HCT116 (cell line): ENCODE measurements at regions not wholly inside any gene's neighbourhood (a gene's known extent, or its start where the extent isn't known, plus 50 kb on each side); places are given as distances from the start of the nearest gene placed in this dataset.

ENCODE experiments used
- ATAC-seq: fragments of 200-7000 bp; cut with Tn5 transposase; 2 replicates; pipeline ENCODE4 v1.9.1; 2020; ENCODE audit warnings: mild to moderate bottlenecking, moderate library complexity
- BruUV-seq: library from RNA; stranded (reverse); fragments of 400-500 nt; replicated peaks from 2 replicates; lab custom pipeline; 2021; lab: Mats Ljungman, UMichigan
- CTCF ChIA-PET: fragments of 300-600 bp; sonication (Branson Sonifier 250); formaldehyde crosslinking; loops from one replicate; lab custom pipeline; 2021; ENCODE audit warnings: antibody characterized with exemption; lab: Charles Lee
- POLR2A ChIA-PET: fragments of 300-600, 350-600 bp; sonication (Branson Sonifier 250); formaldehyde crosslinking; loops from one replicate; lab custom pipeline; 2021; ENCODE audit warnings: antibody characterized with exemption; lab: Charles Lee
- RAD21 ChIA-PET, 2 experiments: fragments of 300-600 bp; sonication (Branson Sonifier 250); formaldehyde crosslinking; loops; one replicate each; lab custom pipeline; 2023; ENCODE audit warnings: low total read pairs in 2 of 2; ENCODE audit not compliant: uncharacterized antibody in 2 of 2, unreplicated experiment in 2 of 2, low non-redundant PET in 1 of 2; lab: Charles Lee
- DNase-seq: peaks from one replicate; pipeline ENCODE4 v3.0.0-alpha.2; 2010; ENCODE audit warnings: low read depth, low spot score
- H2AFZ ChIP-seq: fragments of 200-600 bp; shearing (Covaris generic), sonication (generic); 2 replicates; pipeline ENCODE4 v1.6.1; 2017; ENCODE audit warnings: low read depth, mixed run types, mixed read lengths, antibody characterized with exemption, low read length; ENCODE audit not compliant: poor library complexity, severe bottlenecking
- H3K27ac ChIP-seq: 2 replicates; pipeline ENCODE4 v1.5.1; 2012; ENCODE audit warnings: low read depth, low read length
- H3K27me3 ChIP-seq: fragments of 200-600 bp; sonication (generic); 2 replicates; pipeline ENCODE4 v1.6.1; 2016; ENCODE audit warnings: mixed run types, low read length, mixed read lengths; ENCODE audit not compliant: insufficient read depth
- H3K36me3 ChIP-seq, 2 experiments: fragments of 200-500 bp in 1 of 2; fragments of 200-600 bp in 1 of 2; sonication (Bioruptor generic) in 1 of 2; sonication (generic) in 1 of 2; 2 replicates each; pipeline versions ENCODE4 v1.5.1 to v1.6.1; 2014 to 2016; ENCODE audit warnings: low read length in 2 of 2, inconsistent platforms in 1 of 2, mixed read lengths in 1 of 2, mixed run types in 1 of 2; ENCODE audit not compliant: insufficient read depth in 2 of 2, control insufficient read depth in 1 of 2
- H3K4me1 ChIP-seq, 2 experiments: fragments of 200-600 bp in 1 of 2; sonication (generic) in 1 of 2; 2 replicates each; pipeline versions ENCODE4 v1.5.1 to v1.6.1; 2012 to 2017; ENCODE audit warnings: low read length in 2 of 2, inconsistent platforms in 1 of 2, mild to moderate bottlenecking in 1 of 2, mixed read lengths in 1 of 2, mixed run types in 1 of 2, moderate library complexity in 1 of 2; ENCODE audit not compliant: insufficient read depth in 2 of 2, control insufficient read depth in 1 of 2
- H3K4me2 ChIP-seq: fragments of 200-600 bp; sonication (generic); 2 replicates; pipeline ENCODE4 v1.6.1; 2017; ENCODE audit warnings: mixed run types, low read length, mixed read lengths
- H3K4me3 ChIP-seq, 2 experiments: fragments of 200-600 bp in 1 of 2; sonication (generic) in 1 of 2; replicated peaks in 1 of 2; 2 replicates each; pipeline ENCODE4 v1.5.1; 2011 to 2016; ENCODE audit warnings: low read length in 2 of 2, control low read depth in 1 of 2, low read depth in 1 of 2, mild to moderate bottlenecking in 1 of 2, mixed read lengths in 1 of 2, mixed run types in 1 of 2
- H3K79me2 ChIP-seq: fragments of 200-600 bp; sonication (generic); 2 replicates; pipeline ENCODE4 v1.6.1; 2017; ENCODE audit warnings: mild to moderate bottlenecking, mixed run types, low read length, moderate library complexity, mixed read lengths; ENCODE audit not compliant: insufficient read depth
- H3K9ac ChIP-seq: fragments of 200-600 bp; sonication (generic); 2 replicates; pipeline ENCODE4 v1.6.1; 2016; ENCODE audit warnings: low read length, mixed read lengths
- H3K9me2 ChIP-seq: fragments of 200-600 bp; sonication (generic), shearing (Covaris generic); 2 replicates; pipeline ENCODE4 v1.6.1; 2017; ENCODE audit warnings: mixed run types, mild to moderate bottlenecking, moderate library complexity; ENCODE audit not compliant: insufficient read depth
- H3K9me3 ChIP-seq, 2 experiments: fragments of 200-500 bp in 1 of 2; fragments of 200-600 bp in 1 of 2; sonication (Bioruptor generic) in 1 of 2; sonication (generic) in 1 of 2; 2 replicates each; pipeline ENCODE4 v1.6.1; 2014 to 2017; ENCODE audit warnings: low read length in 2 of 2, mixed read lengths in 2 of 2, inconsistent platforms in 1 of 2, low read depth in 1 of 2, mild to moderate bottlenecking in 1 of 2, mixed run types in 1 of 2, moderate library complexity in 1 of 2; ENCODE audit not compliant: control insufficient read depth in 1 of 2, insufficient read depth in 1 of 2
- H4K20me1 ChIP-seq: fragments of 200-600 bp; sonication (generic), shearing (Covaris generic); 2 replicates; pipeline ENCODE4 v1.6.1; 2017; ENCODE audit warnings: mixed run types, mild to moderate bottlenecking, moderate library complexity; ENCODE audit not compliant: insufficient read depth
- ATF3 ChIP-seq: IDR thresholded peaks from 2 replicates; pipeline ENCODE4 v1.6.1; 2012
- CBX3 ChIP-seq: IDR thresholded peaks from 2 replicates; pipeline ENCODE4 v1.6.1; 2012; ENCODE audit warnings: low read depth
- CTCF ChIP-seq, 3 experiments: fragments of 200-600 bp in 1 of 3; sonication (generic) in 1 of 3; IDR thresholded peaks in 2 of 3; conservative IDR thresholded peaks in 1 of 3; 2 replicates each; pipeline ENCODE4 v1.5.1; 2012 to 2017; ENCODE audit warnings: low read depth in 2 of 3, low read length in 2 of 3, antibody characterized with exemption in 1 of 3, borderline replicate concordance in 1 of 3, control low read depth in 1 of 3, mild to moderate bottlenecking in 1 of 3, mixed read lengths in 1 of 3, mixed run types in 1 of 3, moderate library complexity in 1 of 3; ENCODE audit not compliant: insufficient read depth in 1 of 3
- EGR1 ChIP-seq: IDR thresholded peaks from 2 replicates; pipeline ENCODE4 v1.6.1; 2012; ENCODE audit warnings: low read depth
- ELF1 ChIP-seq: IDR thresholded peaks from 2 replicates; pipeline ENCODE4 v1.6.1; 2012; ENCODE audit warnings: low read depth, borderline replicate concordance
- FOSL1 ChIP-seq: IDR thresholded peaks from 2 replicates; pipeline ENCODE4 v1.6.1; 2012; ENCODE audit warnings: low read depth
- JUND ChIP-seq: IDR thresholded peaks from 2 replicates; pipeline ENCODE4 v1.6.1; 2012
- MAX ChIP-seq: IDR thresholded peaks from 2 replicates; pipeline ENCODE4 v1.6.1; 2012
- POLR2A ChIP-seq: IDR thresholded peaks from 2 replicates; pipeline ENCODE4 v1.7.0; 2011; ENCODE audit warnings: borderline replicate concordance; ENCODE audit not compliant: insufficient read depth, insufficient read length; ENCODE audit errors: extremely low read depth
- POLR2AphosphoS5 ChIP-seq: IDR thresholded peaks from 2 replicates; pipeline ENCODE4 v1.6.1; 2011; ENCODE audit warnings: mild to moderate bottlenecking, low read depth, low read length, moderate library complexity
- REST ChIP-seq: IDR thresholded peaks from 2 replicates; pipeline ENCODE4 v1.6.1; 2012; ENCODE audit warnings: low read depth
- SIN3A ChIP-seq: IDR thresholded peaks from 2 replicates; pipeline ENCODE4 v1.6.1; 2012; ENCODE audit warnings: low read depth
- SP1 ChIP-seq: IDR thresholded peaks from 2 replicates; pipeline ENCODE4 v1.6.1; 2012; ENCODE audit warnings: low read depth
- SRF ChIP-seq: IDR thresholded peaks from 2 replicates; pipeline ENCODE4 v1.6.1; 2012; ENCODE audit warnings: low read depth
- TCF7L2 ChIP-seq: IDR thresholded peaks from 2 replicates; pipeline ENCODE4 v1.7.0; 2011; ENCODE audit warnings: borderline replicate concordance, inconsistent platforms; ENCODE audit not compliant: insufficient read depth, insufficient read length; ENCODE audit errors: extremely low read depth
- YY1 ChIP-seq: IDR thresholded peaks from 2 replicates; pipeline ENCODE4 v1.6.1; 2011; ENCODE audit warnings: low read length, low read depth, moderate library complexity, mild to moderate bottlenecking; ENCODE audit not compliant: insufficient replicate concordance; ENCODE audit errors: extremely low read depth
- ZBTB33 ChIP-seq: IDR thresholded peaks from 2 replicates; pipeline ENCODE4 v1.6.1; 2011; ENCODE audit warnings: mild to moderate bottlenecking, low read length, moderate library complexity; ENCODE audit not compliant: insufficient replicate concordance; ENCODE audit errors: extremely low read depth
- ZFX ChIP-seq: fragments of 450-650 bp; IDR thresholded peaks from 2 replicates; pipeline ENCODE4 v1.6.1; 2017
- ZNF274 ChIP-seq: fragments of 200-500 bp; sonication (Bioruptor generic); IDR thresholded peaks from 2 replicates; pipeline ENCODE4 v1.6.1; 2014; ENCODE audit warnings: mild to moderate bottlenecking, low read depth, low read length, inconsistent platforms
- intact Hi-C: fragments of 100-400 bp; cut with micrococcal nuclease; formaldehyde crosslinking; loops from 2 replicates; pipeline ENCODE4 v1.10.0; 2022

- DNase-seq (no peak), ATAC-seq (no peak)
- H3K27ac ChIP-seq = no peak overlapping the region
- H3K36me3 ChIP-seq = no peaks in the 10 kb centered on the region
- no TSS peak for BruUV-seq
- peaks cover 0 to 10% of the 10 kb centered on the region in 2 experiments; a peak in 1 of 4 replicates for H3K9me3 ChIP-seq
- no peaks in the 10 kb centered on the region for H3K9me2 ChIP-seq
- no peak overlapping the region for H3K9ac ChIP-seq
- no peaks in the 10 kb centered on the region for H3K79me2 ChIP-seq
- POLR2A ChIA-PET = no interaction called here
- no peaks in the 10 kb centered on the region for H3K27me3 ChIP-seq
- RAD21 ChIA-PET = no interaction called here
- H4K20me1 ChIP-seq = no peaks in the 10 kb centered on the region
- intact Hi-C loops = no loop called here
- CTCF ChIA-PET = no interaction called here
- H3K4me3 ChIP-seq = no peak overlapping the region
- H3K4me2 ChIP-seq = no peak overlapping the region
- H2AFZ ChIP-seq = no peak overlapping the region
- peaks cover 0 to 3% of the 10 kb centered on the region in 2 experiments; a peak in 1 of 4 replicates for H3K4me1 ChIP-seq
- TF ChIP-seq FOSL1 (no peak), CBX3 (no peak), JUND (no peak), MAX (no peak), SRF (no peak), ZNF274 (no peak), CTCF (IDR thresholded peaks at IDR 0.05 in 2 of 3, conservative IDR thresholded peaks at IDR 0.05 in 1 of 3; ENCODE audit: borderline replicate concordance in 1 of 3, insufficient read depth in 1 of 3, low read depth in 2 of 3, low read length in 2 of 3) (no peak), YY1 (no peak), ZBTB33 (no peak), POLR2A (no peak), POLR2AphosphoS5 (no peak), EGR1 (no peak), REST (no peak), ELF1 (no peak), SIN3A (no peak), SP1 (no peak), ATF3 (no peak), ZFX (no peak), TCF7L2 (no peak)
These were observed 382.7 kb downstream of the UTRN start for GRCh38 chr6:144667532-144668503.
